ENCODE measurements at regions not wholly inside any gene's neighbourhood (a gene's known extent, or its start where the extent isn't known, plus 50 kb on each side); places are given as distances from the start of the nearest gene placed in this dataset.
"Not testable (repeated sequence)": the region's sequence is repeated elsewhere in the genome, so short reads cannot be mapped to it uniquely, and the experiment has no call there.

GRCh38 chr2:167563885-167564619 is 675.8 kb downstream of the XIRP2 start:
- TF ChIP-seq CTCF, POLR2AphosphoS5 (IDR thresholded peaks at IDR 0.05): not testable (repeated sequence)

Data from transverse colon (tissue), 4 donors.